ENCODE measurements at regions not wholly inside any gene's neighbourhood (a gene's known extent, or its start where the extent isn't known, plus 50 kb on each side); places are given as distances from the start of the nearest gene placed in this dataset.

DNA sequence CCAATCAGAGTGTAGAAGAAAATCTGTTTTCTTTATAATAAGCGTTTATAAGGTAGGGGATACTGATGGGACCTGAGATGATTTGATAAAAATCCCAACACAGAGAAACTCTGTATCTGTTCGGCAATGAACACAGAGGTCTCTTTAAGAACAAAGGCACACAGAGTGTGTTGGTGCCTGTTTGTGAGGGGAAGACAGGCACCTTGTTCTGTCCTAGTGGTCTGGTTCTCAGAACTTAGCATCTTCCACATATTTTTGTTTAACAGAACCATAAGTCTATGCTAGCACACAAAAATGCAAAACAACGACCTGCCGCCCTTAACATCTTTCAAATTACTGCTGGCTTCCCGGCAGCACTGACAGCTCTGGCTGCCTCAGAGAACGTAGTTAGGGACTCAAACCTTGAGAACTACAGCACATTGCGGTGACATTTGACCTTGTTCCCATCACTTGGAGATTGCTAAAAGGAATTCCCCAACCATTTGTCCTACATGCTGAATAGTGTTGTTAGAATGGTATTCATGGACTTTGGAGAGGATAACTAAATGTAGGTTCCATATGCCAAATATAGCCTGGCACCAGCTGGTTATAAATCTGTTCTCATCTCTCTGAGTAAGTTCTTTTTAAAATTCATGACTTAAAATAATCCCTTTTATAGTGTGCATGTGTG, 871.7 kb upstream of the TYRP1 start:
- H2AFZ ChIP-seq (ENCODE audit: low read length), result no peak overlapping the region
- H3K4me1 ChIP-seq (ENCODE audit: insufficient read depth, low read length), result no peaks in the 10 kb centered on the region
- no peaks in the 10 kb centered on the region for H3K27me3 ChIP-seq (ENCODE audit: insufficient read depth, low read length)
- DNase-seq (ENCODE audit: insufficient read length, low spot score, missing footprints), result no peak
- no peak overlapping the region for H3K4me2 ChIP-seq (ENCODE audit: insufficient read depth, low read length)
- H3K9me3 ChIP-seq (ENCODE audit: low read depth, low read length), result no peaks in the 10 kb centered on the region
- no peak overlapping the region for H3K4me3 ChIP-seq (ENCODE audit: insufficient read depth, low read length)
- H3K36me3 ChIP-seq (ENCODE audit: insufficient read depth, low read length), result no peaks in the 10 kb centered on the region
- no peak overlapping the region for H3K27ac ChIP-seq (ENCODE audit: low read depth, low read length)
- no peaks in the 10 kb centered on the region for H4K20me1 ChIP-seq (ENCODE audit: insufficient read depth, low read length)
- H3K79me2 ChIP-seq (ENCODE audit: insufficient read depth, low read length), result no peaks in the 10 kb centered on the region
- no peak for TF ChIP-seq CTCF (IDR thresholded peaks at IDR 0.05; ENCODE audit: extremely low read depth, low read depth, low read length)

GRCh38 chr9:11828201-11828600, 865.0 kb upstream of the TYRP1 start:
- no peak overlapping the region for H2AFZ ChIP-seq (ENCODE audit: low read length)
- no peak for TF ChIP-seq CTCF (IDR thresholded peaks at IDR 0.05; ENCODE audit: extremely low read depth, low read depth, low read length)

GRCh38 chr9:11833056-11833455, 860.1 kb upstream of the TYRP1 start:
- Histone ChIP-seq H3K27me3 (ENCODE audit: insufficient read depth, low read length) (no peaks in the 10 kb centered on the region), H3K27ac (ENCODE audit: low read depth, low read length) (no peak overlapping the region), H3K36me3 (ENCODE audit: insufficient read depth, low read length) (no peaks in the 10 kb centered on the region), H3K4me1 (ENCODE audit: insufficient read depth, low read length) (no peaks in the 10 kb centered on the region), H4K20me1 (ENCODE audit: insufficient read depth, low read length) (no peaks in the 10 kb centered on the region), H2AFZ (ENCODE audit: low read length) (no peak overlapping the region), H3K4me2 (ENCODE audit: insufficient read depth, low read length) (no peak overlapping the region), H3K4me3 (ENCODE audit: insufficient read depth, low read length) (no peak overlapping the region), H3K9me3 (ENCODE audit: low read depth, low read length) (no peaks in the 10 kb centered on the region), H3K79me2 (ENCODE audit: insufficient read depth, low read length) (no peaks in the 10 kb centered on the region)
- no peak for TF ChIP-seq CTCF (IDR thresholded peaks at IDR 0.05; ENCODE audit: extremely low read depth, low read depth, low read length)
- DNase-seq (ENCODE audit: insufficient read length, low spot score, missing footprints), result no peak

More at GRCh38 chr9:11828201-11828600, 865.0 kb upstream of the TYRP1 start:
- Histone ChIP-seq H3K4me3 (ENCODE audit: insufficient read depth, low read length) (no peak overlapping the region), H3K36me3 (ENCODE audit: insufficient read depth, low read length) (no peaks in the 10 kb centered on the region), H3K9me3 (ENCODE audit: low read depth, low read length) (no peaks in the 10 kb centered on the region), H3K4me2 (ENCODE audit: insufficient read depth, low read length) (no peak overlapping the region), H3K27ac (ENCODE audit: low read depth, low read length) (no peak overlapping the region), H3K27me3 (ENCODE audit: insufficient read depth, low read length) (no peaks in the 10 kb centered on the region), H3K79me2 (ENCODE audit: insufficient read depth, low read length) (no peaks in the 10 kb centered on the region), H4K20me1 (ENCODE audit: insufficient read depth, low read length) (no peaks in the 10 kb centered on the region), H3K4me1 (ENCODE audit: insufficient read depth, low read length) (no peaks in the 10 kb centered on the region)
- DNase-seq (ENCODE audit: insufficient read length, low spot score, missing footprints), result no peak

DNA sequence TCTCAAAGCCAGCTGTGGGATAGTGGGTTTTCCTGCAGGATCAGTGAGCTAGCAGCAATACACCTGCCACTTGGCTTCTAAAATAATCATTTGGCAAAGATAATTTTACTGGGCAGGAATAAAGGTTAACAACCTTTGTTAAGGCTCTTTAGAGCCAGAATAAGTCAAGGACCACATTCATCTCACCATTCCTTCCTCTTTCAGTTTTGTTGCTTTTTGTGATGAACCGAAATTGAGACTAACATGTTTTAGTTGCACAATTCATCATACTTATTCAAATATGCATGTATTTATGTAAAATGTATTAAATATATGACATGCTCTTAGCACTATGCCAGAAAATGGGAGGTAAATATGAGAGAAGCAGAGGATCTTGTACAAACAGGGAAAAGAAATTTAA, 824.4 kb upstream of the TYRP1 start:
- no peaks in the 10 kb centered on the region for H3K79me2 ChIP-seq (ENCODE audit: insufficient read depth, low read length)
- H4K20me1 ChIP-seq (ENCODE audit: insufficient read depth, low read length), result no peaks in the 10 kb centered on the region
- H3K36me3 ChIP-seq (ENCODE audit: insufficient read depth, low read length), result no peaks in the 10 kb centered on the region
- no peak overlapping the region for H2AFZ ChIP-seq (ENCODE audit: low read length)
- no peaks in the 10 kb centered on the region for H3K27me3 ChIP-seq (ENCODE audit: insufficient read depth, low read length)
- H3K4me3 ChIP-seq (ENCODE audit: insufficient read depth, low read length), result no peak overlapping the region
- no peak for TF ChIP-seq CTCF (IDR thresholded peaks at IDR 0.05; ENCODE audit: extremely low read depth, low read depth, low read length)
- no peak overlapping the region for H3K27ac ChIP-seq (ENCODE audit: low read depth, low read length)
- no peaks in the 10 kb centered on the region for H3K4me1 ChIP-seq (ENCODE audit: insufficient read depth, low read length)
- no peaks in the 10 kb centered on the region for H3K9me3 ChIP-seq (ENCODE audit: low read depth, low read length)
- no peak overlapping the region for H3K4me2 ChIP-seq (ENCODE audit: insufficient read depth, low read length)
- DNase-seq (ENCODE audit: insufficient read length, low spot score, missing footprints), result no peak

Data from osteoblast (primary cell).